B cell (primary cell): ENCODE measurements at regions not wholly inside any gene's neighbourhood (a gene's known extent, or its start where the extent isn't known, plus 50 kb on each side); places are given as distances from the start of the nearest gene placed in this dataset.

Experiments
- ATAC-seq: fragments of 200-7000 bp; cut with Tn5 transposase; one replicate; pipeline ENCODE4 v1.10.0; 2021; ENCODE audit warnings: low read depth, mild to moderate bottlenecking, moderate number of reproducible peaks, moderate library complexity
- CTCF ChIA-PET: fragments of 350-600 bp; sonication (Branson Sonifier 250); formaldehyde crosslinking; loops from one replicate; lab custom pipeline; 2021; ENCODE audit warnings: antibody characterized with exemption, inconsistent platforms; lab: Charles Lee
- POLR2A ChIA-PET: fragments of 350-600 bp; sonication (Branson Sonifier 250); formaldehyde crosslinking; loops from one replicate; lab custom pipeline; 2021; ENCODE audit warnings: antibody characterized with exemption; lab: Charles Lee
- DNase-seq: peaks from one replicate; pipeline ENCODE4 v3.0.0; 2013
- H2AFZ ChIP-seq: 2 replicates; pipeline ENCODE4 v1.6.1; 2012; ENCODE audit warnings: mild to moderate bottlenecking, low read depth, low read length; ENCODE audit not compliant: insufficient read depth, poor library complexity, severe bottlenecking
- H3K27ac ChIP-seq, 2 donors: 1 replicate in 1 of 2; 2 replicates in 1 of 2; pipeline ENCODE4 v1.5.1; 2012 to 2013; ENCODE audit warnings: low read length in 2 of 2, mild to moderate bottlenecking in 2 of 2, moderate library complexity in 1 of 2
- H3K27me3 ChIP-seq, 4 experiments: fragments of 200-600 bp in 1 of 4; sonication (generic) in 1 of 4; replicated peaks in 1 of 4; 1 replicate in 2 of 4; 2 replicates in 2 of 4; pipeline versions ENCODE4 v1.6.1 to v1.7.0; 2013 to 2016; ENCODE audit warnings: low read length in 3 of 4, mild to moderate bottlenecking in 2 of 4, mixed read lengths in 1 of 4, moderate library complexity in 1 of 4; ENCODE audit not compliant: insufficient read depth in 4 of 4, control insufficient read depth in 3 of 4; ENCODE audit errors: control extremely low read depth in 1 of 4
- H3K36me3 ChIP-seq, 2 experiments: replicated peaks in 1 of 2; 1 replicate in 1 of 2; 2 replicates in 1 of 2; pipeline versions ENCODE4 v1.6.1 to v1.7.1; 2013; ENCODE audit warnings: low read length in 1 of 2; ENCODE audit not compliant: insufficient read depth in 2 of 2, control insufficient read depth in 1 of 2; ENCODE audit errors: control extremely low read depth in 1 of 2, extremely low read depth in 1 of 2
- H3K4me1 ChIP-seq, 2 donors: fragments of 200-600 bp in 1 of 2; sonication (generic) in 1 of 2; 1 replicate in 1 of 2; 2 replicates in 1 of 2; pipeline versions ENCODE4 v1.5.1 to v1.6.1; 2013 to 2017; ENCODE audit warnings: low read length in 2 of 2; ENCODE audit not compliant: control insufficient read depth in 2 of 2, insufficient read depth in 2 of 2
- H3K4me2 ChIP-seq: replicated peaks from 2 replicates; pipeline ENCODE3; 2012; ENCODE audit warnings: mild to moderate bottlenecking, low read depth, low read length; ENCODE audit not compliant: poor library complexity, severe bottlenecking
- H3K4me3 ChIP-seq, 5 experiments: fragments of 200-600 bp in 1 of 5; sonication (generic) in 1 of 5; 1 replicate in 3 of 5; 2 replicates in 2 of 5; pipeline versions ENCODE4 v1.5.1 to v1.7.0; 2011 to 2016; ENCODE audit warnings: low read length in 4 of 5, mild to moderate bottlenecking in 4 of 5, low read depth in 2 of 5, control low read depth in 1 of 5, moderate library complexity in 1 of 5; ENCODE audit not compliant: insufficient read depth in 1 of 5; ENCODE audit errors: control extremely low read depth in 1 of 5, extremely low read depth in 1 of 5
- H3K79me2 ChIP-seq: fragments of 200-600 bp; sonication (generic); one replicate; pipeline ENCODE4 v1.6.0; 2016; ENCODE audit warnings: low read length; ENCODE audit not compliant: control insufficient read depth, insufficient read depth
- H3K9ac ChIP-seq: fragments of 200-600 bp; sonication (generic); 2 replicates; pipeline ENCODE4 v1.6.1; 2017; ENCODE audit warnings: mild to moderate bottlenecking, low read length, moderate library complexity
- H3K9me3 ChIP-seq, 3 donors: one replicate each; pipeline versions ENCODE4 v1.6.1 to v1.7.1; 2013; ENCODE audit warnings: low read length in 2 of 3; ENCODE audit not compliant: control insufficient read depth in 2 of 3, insufficient read depth in 1 of 3; ENCODE audit errors: control extremely low read depth in 1 of 3
- H4K20me1 ChIP-seq: 2 replicates; pipeline ENCODE4 v1.6.0; 2012; ENCODE audit warnings: mild to moderate bottlenecking, low read length; ENCODE audit not compliant: insufficient read depth, control insufficient read depth, poor library complexity, severe bottlenecking
- H3K27ac Mint-ChIP-seq: one replicate; pipeline ENCODE4 v1.8.0; 2021; ENCODE audit warnings: mixed read lengths
- H3K27me3 Mint-ChIP-seq: one replicate; pipeline ENCODE4 v1.8.0; 2021; ENCODE audit warnings: mixed read lengths
- H3K4me1 Mint-ChIP-seq: one replicate; pipeline ENCODE4 v1.8.0; 2021; ENCODE audit warnings: mixed read lengths
- H3K4me3 Mint-ChIP-seq: one replicate; pipeline ENCODE4 v1.8.0; 2021; ENCODE audit warnings: mixed read lengths
- H3K9me3 Mint-ChIP-seq: one replicate; pipeline ENCODE4 v1.8.0; 2022; ENCODE audit warnings: mixed read lengths; ENCODE audit not compliant: insufficient read depth
- EZH2 ChIP-seq: IDR thresholded peaks from 2 replicates; pipeline ENCODE4 v1.6.1; 2012; ENCODE audit warnings: borderline replicate concordance, low read depth, mild to moderate bottlenecking, moderate library complexity, low read length; ENCODE audit not compliant: insufficient read depth, poor library complexity, severe bottlenecking
- WGBS: methylation state at CpG from one replicate; pipeline ENCODE4 v1.1.5; 2013; ENCODE audit warnings: missing lambda C conversion rate; ENCODE audit not compliant: insufficient coverage; 5-methylcytosine and 5-hydroxymethylcytosine counted together
- intact Hi-C: fragments of 100-400 bp; cut with micrococcal nuclease; formaldehyde crosslinking; loops from one replicate; pipeline ENCODE4 v1.10.0; 2022
- TF ChIP-seq, protein P1 (sequence below): fragments of 200-600 bp; IDR thresholded peaks from one replicate; pipeline ENCODE4 v1.8.0; 2022; ENCODE audit warnings: antibody characterized with exemption, mild to moderate bottlenecking

GRCh38 chr2:220002699-220003098 is 375.3 kb downstream of the SLC4A3 start:
- no peaks in the 10 kb centered on the region for H3K4me1 Mint-ChIP-seq
- Histone ChIP-seq H3K4me3 (no peak overlapping the region), H2AFZ (no peak overlapping the region), H3K4me1 (no peaks in the 10 kb centered on the region), H4K20me1 (no peaks in the 10 kb centered on the region), H3K4me2 (no peak overlapping the region), H3K27me3 (no peaks in the 10 kb centered on the region), H3K36me3 (no peaks in the 10 kb centered on the region), H3K27ac (no peak overlapping the region), H3K79me2 (no peaks in the 10 kb centered on the region), H3K9me3 (peaks cover 0 to 5% (median 0%) of the 10 kb centered on the region in 3 donors), H3K9ac (no peak overlapping the region)
- DNase-seq (no peak), ATAC-seq (no peak)
- CTCF ChIA-PET: no interaction called here
- TF ChIP-seq, protein P1, sequence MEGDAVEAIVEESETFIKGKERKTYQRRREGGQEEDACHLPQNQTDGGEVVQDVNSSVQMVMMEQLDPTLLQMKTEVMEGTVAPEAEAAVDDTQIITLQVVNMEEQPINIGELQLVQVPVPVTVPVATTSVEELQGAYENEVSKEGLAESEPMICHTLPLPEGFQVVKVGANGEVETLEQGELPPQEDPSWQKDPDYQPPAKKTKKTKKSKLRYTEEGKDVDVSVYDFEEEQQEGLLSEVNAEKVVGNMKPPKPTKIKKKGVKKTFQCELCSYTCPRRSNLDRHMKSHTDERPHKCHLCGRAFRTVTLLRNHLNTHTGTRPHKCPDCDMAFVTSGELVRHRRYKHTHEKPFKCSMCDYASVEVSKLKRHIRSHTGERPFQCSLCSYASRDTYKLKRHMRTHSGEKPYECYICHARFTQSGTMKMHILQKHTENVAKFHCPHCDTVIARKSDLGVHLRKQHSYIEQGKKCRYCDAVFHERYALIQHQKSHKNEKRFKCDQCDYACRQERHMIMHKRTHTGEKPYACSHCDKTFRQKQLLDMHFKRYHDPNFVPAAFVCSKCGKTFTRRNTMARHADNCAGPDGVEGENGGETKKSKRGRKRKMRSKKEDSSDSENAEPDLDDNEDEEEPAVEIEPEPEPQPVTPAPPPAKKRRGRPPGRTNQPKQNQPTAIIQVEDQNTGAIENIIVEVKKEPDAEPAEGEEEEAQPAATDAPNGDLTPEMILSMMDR: no peak
- no peak for TF ChIP-seq EZH2
- H3K27ac Mint-ChIP-seq: no peak overlapping the region
- H3K9me3 Mint-ChIP-seq: no peaks in the 10 kb centered on the region
- no peak overlapping the region for H3K4me3 Mint-ChIP-seq
- POLR2A ChIA-PET: no interaction called here
- intact Hi-C loops: no loop called here
- WGBS: 100% methylated on average over 1 of the region's 3 CpGs
- H3K27me3 Mint-ChIP-seq: no peaks in the 10 kb centered on the region

DNA sequence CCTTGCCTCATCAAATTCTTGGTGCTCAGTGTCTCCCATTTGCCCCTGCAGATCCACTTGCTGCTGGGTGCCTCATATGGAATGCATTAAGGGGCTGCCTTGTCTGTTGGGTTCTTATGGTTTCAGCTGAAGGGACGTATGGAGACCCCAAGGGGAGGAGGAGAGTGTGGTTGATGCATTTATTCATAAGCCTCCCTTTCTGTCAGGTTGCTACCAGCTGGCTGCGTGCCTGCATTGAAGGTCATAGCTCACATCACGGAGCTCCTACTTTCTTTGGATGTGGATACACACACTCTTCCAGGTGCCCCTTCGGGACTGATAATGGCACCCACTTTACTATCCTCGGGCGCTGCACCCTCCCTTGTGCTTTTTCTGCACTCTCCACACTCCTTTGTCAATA is 377.9 kb downstream of the SLC4A3 start:
- no peaks in the 10 kb centered on the region for H3K27me3 Mint-ChIP-seq

More for the DNA sequence above, 377.9 kb downstream of the SLC4A3 start:
- no peak for DNase-seq
- Histone ChIP-seq H3K4me3 (no peak overlapping the region), H3K4me2 (no peak overlapping the region), H3K9me3 (no peaks in the 10 kb centered on the region), H3K79me2 (no peaks in the 10 kb centered on the region), H3K27ac (no peak overlapping the region), H4K20me1 (no peaks in the 10 kb centered on the region), H3K36me3 (no peaks in the 10 kb centered on the region), H3K9ac (no peak overlapping the region), H2AFZ (no peak overlapping the region), H3K4me1 (no peaks in the 10 kb centered on the region), H3K27me3 (no peaks in the 10 kb centered on the region)
- no peak overlapping the region for H3K27ac Mint-ChIP-seq
- POLR2A ChIA-PET: no interaction called here
- H3K4me1 Mint-ChIP-seq: no peaks in the 10 kb centered on the region
- H3K4me3 Mint-ChIP-seq: no peak overlapping the region
- ATAC-seq: no peak
- intact Hi-C loops: no loop called here
- CTCF ChIA-PET: no interaction called here
- 85% methylated on average over 4 of the region's 6 CpGs for WGBS
- no peaks in the 10 kb centered on the region for H3K9me3 Mint-ChIP-seq
- no peak for TF ChIP-seq EZH2
- TF ChIP-seq, protein P1: no peak
